Spleen (tissue), 11 donors: ENCODE measurements at regions not wholly inside any gene's neighbourhood (a gene's known extent, or its start where the extent isn't known, plus 50 kb on each side); places are given as distances from the start of the nearest gene placed in this dataset.

Source experiments
- DNase-seq: peaks from one replicate; pipeline ENCODE4 v3.0.0-alpha.2; 2020
- H3K27ac ChIP-seq, 8 donors: fragments of 200-600 bp; sonication (generic) in 7 of 8; 1 replicate in 4 of 8; 2 replicates in 4 of 8; pipeline versions ENCODE4 v1.5.0 to v1.8.0; 2016 to 2021; ENCODE audit warnings: inconsistent platforms in 4 of 8, mild to moderate bottlenecking in 4 of 8, moderate library complexity in 1 of 8
- H3K27me3 ChIP-seq, 7 donors: fragments of 200-600 bp; sonication (generic) in 6 of 7; replicated peaks in 1 of 7; 1 replicate in 4 of 7; 2 replicates in 3 of 7; pipeline versions ENCODE4 v1.5.0 to v1.8.0; 2016 to 2021; ENCODE audit warnings: inconsistent platforms in 3 of 7, mild to moderate bottlenecking in 1 of 7
- H3K36me3 ChIP-seq, 6 donors: fragments of 200-600 bp; sonication (generic) in 5 of 6; 1 replicate in 4 of 6; 2 replicates in 2 of 6; pipeline versions ENCODE4 v1.5.0 to v1.8.0; 2016 to 2021; ENCODE audit warnings: inconsistent platforms in 2 of 6
- H3K4me1 ChIP-seq, 6 donors: fragments of 200-600 bp; sonication (generic) in 5 of 6; 1 replicate in 3 of 6; 2 replicates in 3 of 6; pipeline versions ENCODE4 v1.5.0 to v1.8.0; 2016 to 2021; ENCODE audit warnings: inconsistent platforms in 3 of 6
- H3K4me3 ChIP-seq, 8 donors: fragments of 200-600 bp; sonication (generic) in 7 of 8; 1 replicate in 4 of 8; 2 replicates in 4 of 8; pipeline versions ENCODE4 v1.5.0 to v1.8.0; 2016 to 2021; ENCODE audit warnings: inconsistent platforms in 4 of 8, mild to moderate bottlenecking in 4 of 8, moderate library complexity in 2 of 8
- H3K9me3 ChIP-seq, 8 donors: fragments of 200-600 bp; sonication (generic) in 7 of 8; 1 replicate in 4 of 8; 2 replicates in 4 of 8; pipeline versions ENCODE4 v1.5.0 to v1.8.0; 2016 to 2021; ENCODE audit warnings: inconsistent platforms in 4 of 8
- POLR2A ChIP-seq, 3 donors: fragments of 450-650 bp; IDR thresholded peaks; one replicate each; pipeline ENCODE4 v1.5.1; 2017; ENCODE audit warnings: antibody characterized with exemption in 3 of 3, mild to moderate bottlenecking in 1 of 3
- POLR2AphosphoS5 ChIP-seq, 3 donors: sonication (generic); formaldehyde crosslinking; IDR thresholded peaks; one replicate each; pipeline ENCODE4 v1.5.1; 2017; ENCODE audit warnings: antibody characterized with exemption in 3 of 3
- WGBS, 5 donors: extraction: QIAGEN DNeasy Blood & Tissue Kit in 3 of 5; methylation state at CpG; one replicate each; pipeline versions ENCODE4 v1.1.5 to v1.1.7; 2013 to 2018; 5-methylcytosine and 5-hydroxymethylcytosine counted together
- intact Hi-C: fragments of 100-400 bp; cut with DNase I; formaldehyde crosslinking; loops from one replicate; pipeline ENCODE4 v1.15.0; 2023; ENCODE audit warnings: low total_unique reads
- TF ChIP-seq, protein P1 (sequence below), 11 experiments: fragments of 200-600 bp in 7 of 11; fragments of 450-650 bp in 4 of 11; sonication (generic) in 4 of 11; IDR thresholded peaks in 8 of 11; conservative IDR thresholded peaks in 3 of 11; 1 replicate in 7 of 11; 2 replicates in 4 of 11; pipeline versions ENCODE4 v1.4.0 to v1.8.0; 2016 to 2021; ENCODE audit warnings: antibody characterized with exemption in 11 of 11, inconsistent platforms in 4 of 11, mild to moderate bottlenecking in 1 of 11
- donor health status: healthy with polysubstance abuse.
- donor health status: DM: no; HTN: no; CAD: no; lungs with moderate emphysema.
- donor health status: DM: no; HTN: no; CAD: no.
- donor health status: Bipolar disorder and iron deficiency.
- donor health status: healthy.
- donor health status: DM: no; HTN: no; CAD: no.
- donor health status: DM: yes; HTN: yes; CAD: no.

- intact Hi-C loops = no loop called here
- H3K36me3 ChIP-seq = no peaks in the 10 kb centered on the region
- no peak overlapping the region for H3K4me3 ChIP-seq
- no peaks in the 10 kb centered on the region for H3K4me1 ChIP-seq
- TF ChIP-seq, protein P1, sequence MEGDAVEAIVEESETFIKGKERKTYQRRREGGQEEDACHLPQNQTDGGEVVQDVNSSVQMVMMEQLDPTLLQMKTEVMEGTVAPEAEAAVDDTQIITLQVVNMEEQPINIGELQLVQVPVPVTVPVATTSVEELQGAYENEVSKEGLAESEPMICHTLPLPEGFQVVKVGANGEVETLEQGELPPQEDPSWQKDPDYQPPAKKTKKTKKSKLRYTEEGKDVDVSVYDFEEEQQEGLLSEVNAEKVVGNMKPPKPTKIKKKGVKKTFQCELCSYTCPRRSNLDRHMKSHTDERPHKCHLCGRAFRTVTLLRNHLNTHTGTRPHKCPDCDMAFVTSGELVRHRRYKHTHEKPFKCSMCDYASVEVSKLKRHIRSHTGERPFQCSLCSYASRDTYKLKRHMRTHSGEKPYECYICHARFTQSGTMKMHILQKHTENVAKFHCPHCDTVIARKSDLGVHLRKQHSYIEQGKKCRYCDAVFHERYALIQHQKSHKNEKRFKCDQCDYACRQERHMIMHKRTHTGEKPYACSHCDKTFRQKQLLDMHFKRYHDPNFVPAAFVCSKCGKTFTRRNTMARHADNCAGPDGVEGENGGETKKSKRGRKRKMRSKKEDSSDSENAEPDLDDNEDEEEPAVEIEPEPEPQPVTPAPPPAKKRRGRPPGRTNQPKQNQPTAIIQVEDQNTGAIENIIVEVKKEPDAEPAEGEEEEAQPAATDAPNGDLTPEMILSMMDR (IDR thresholded peaks at IDR 0.05 in 8 of 11, conservative IDR thresholded peaks at IDR 0.05 in 3 of 11) = no peak
- TF ChIP-seq POLR2AphosphoS5 (IDR thresholded peaks at IDR 0.05) = no peak
- TF ChIP-seq POLR2A (IDR thresholded peaks at IDR 0.05) = no peak
- no peak overlapping the region for H3K27ac ChIP-seq
- H3K27me3 ChIP-seq = no peaks in the 10 kb centered on the region
- no peak for DNase-seq
- 70 to 90% (median 80%) methylated on average over 1 of the region's 1 CpG for WGBS, 5 donors
- no peaks in the 10 kb centered on the region for H3K9me3 ChIP-seq
Measured at GRCh38 chr21:31457675-31458074, 113.6 kb upstream of the TIAM1 start.

GRCh38 chr21:31456201-31456600 is 112.1 kb upstream of the TIAM1 start:
- H3K4me3 ChIP-seq = no peak overlapping the region
- intact Hi-C loops = no loop called here
- TF ChIP-seq POLR2A (IDR thresholded peaks at IDR 0.05) = no peak
- TF ChIP-seq, protein P1 (IDR thresholded peaks at IDR 0.05 in 8 of 11, conservative IDR thresholded peaks at IDR 0.05 in 3 of 11) = no peak
- no peak for TF ChIP-seq POLR2AphosphoS5 (IDR thresholded peaks at IDR 0.05)
- H3K36me3 ChIP-seq = no peaks in the 10 kb centered on the region
- no peaks in the 10 kb centered on the region for H3K9me3 ChIP-seq
- H3K27me3 ChIP-seq = no peaks in the 10 kb centered on the region
- H3K4me1 ChIP-seq = no peaks in the 10 kb centered on the region
- H3K27ac ChIP-seq = no peak overlapping the region
- 70 to 87% (median 76%) methylated on average over 6 of the region's 6 CpGs for WGBS, 5 donors
- no peak for DNase-seq

DNA sequence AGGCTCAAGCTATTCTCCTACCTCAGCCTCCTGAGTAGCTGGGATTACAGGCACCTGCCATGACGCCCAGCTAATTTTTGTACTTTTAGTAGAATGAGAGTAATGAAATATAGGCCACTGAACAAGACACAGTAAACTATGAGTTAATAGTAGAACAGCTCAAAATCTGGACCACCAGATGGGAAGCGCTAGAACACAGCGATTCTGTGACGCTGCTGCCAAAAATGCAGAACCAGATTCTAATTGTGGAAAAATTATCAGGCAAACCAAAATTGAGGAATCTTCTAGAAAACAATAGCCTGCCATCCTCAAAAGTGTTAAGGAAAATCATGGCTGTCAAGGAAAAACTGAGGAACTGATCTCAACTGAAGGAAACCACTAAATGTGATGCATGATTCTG is 111.4 kb upstream of the TIAM1 start:
- no peak for TF ChIP-seq POLR2A (IDR thresholded peaks at IDR 0.05)
- no peak for TF ChIP-seq POLR2AphosphoS5 (IDR thresholded peaks at IDR 0.05)
- TF ChIP-seq, protein P1 (IDR thresholded peaks at IDR 0.05 in 8 of 11, conservative IDR thresholded peaks at IDR 0.05 in 3 of 11) = no peak
- H3K9me3 ChIP-seq = no peaks in the 10 kb centered on the region
- no peak for DNase-seq
- WGBS, 5 donors = 82 to 95% (median 89%) methylated on average over 4 of the region's 4 CpGs
- H3K4me3 ChIP-seq = no peak overlapping the region
- intact Hi-C loops = no loop called here
- no peaks in the 10 kb centered on the region for H3K4me1 ChIP-seq
- no peaks in the 10 kb centered on the region for H3K27me3 ChIP-seq
- no peaks in the 10 kb centered on the region for H3K36me3 ChIP-seq
- no peak overlapping the region for H3K27ac ChIP-seq

DNA sequence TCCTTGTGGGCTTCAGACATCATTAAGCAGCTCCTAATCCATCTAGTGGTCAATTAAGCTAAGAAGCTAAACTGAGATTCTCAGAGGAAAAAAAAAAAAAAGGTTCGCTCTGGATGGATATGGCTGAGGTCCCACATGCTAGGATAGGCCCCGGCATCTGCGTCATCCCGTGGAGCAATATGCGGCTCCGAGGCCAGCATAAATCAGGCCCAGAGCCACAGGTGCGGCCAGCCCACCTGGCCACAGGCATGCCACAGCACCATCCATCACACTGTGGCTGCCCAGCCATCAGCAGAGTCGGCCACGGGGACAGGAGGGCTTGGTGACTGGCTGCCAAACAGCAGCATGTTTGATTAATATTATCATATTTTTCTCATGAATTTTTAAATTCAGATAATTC is 106.9 kb upstream of the TIAM1 start:
- intact Hi-C loops = no loop called here
- TF ChIP-seq, protein P1 (IDR thresholded peaks at IDR 0.05 in 8 of 11, conservative IDR thresholded peaks at IDR 0.05 in 3 of 11) = no peak
- TF ChIP-seq POLR2A (IDR thresholded peaks at IDR 0.05) (no peak), POLR2AphosphoS5 (IDR thresholded peaks at IDR 0.05) (no peak)
- Histone ChIP-seq H3K27ac (no peak overlapping the region), H3K27me3 (no peaks in the 10 kb centered on the region), H3K4me1 (peaks cover 0 to 14% (median 0%) of the 10 kb centered on the region in 6 donors), H3K9me3 (no peaks in the 10 kb centered on the region), H3K4me3 (no peak overlapping the region), H3K36me3 (no peaks in the 10 kb centered on the region)
- no peak for DNase-seq
- WGBS, 5 donors = 86 to 97% (median 89%) methylated on average over 9 of the region's 9 CpGs
